ENCODE measurements at regions not wholly inside any gene's neighbourhood (a gene's known extent, or its start where the extent isn't known, plus 50 kb on each side); places are given as distances from the start of the nearest gene placed in this dataset.
"Not testable (repeated sequence)": the region's sequence is repeated elsewhere in the genome, so short reads cannot be mapped to it uniquely, and the experiment has no call there.

GRCh38 chr12:38016602-38017001 is 300.0 kb upstream of the ALG10B start:
- no peak for FAIRE-seq

GRCh38 chr12:38025916-38026315 is 290.7 kb upstream of the ALG10B start:
- no peak for FAIRE-seq

GRCh38 chr12:38053113-38053512 is 263.5 kb upstream of the ALG10B start:
- no peak for FAIRE-seq

GRCh38 chr12:38053655-38054464 is 262.7 kb upstream of the ALG10B start:
- FAIRE-seq: no peak

GRCh38 chr12:38056701-38057689 is 259.6 kb upstream of the ALG10B start:
- FAIRE-seq: no peak

- FAIRE-seq: no peak
Measured at GRCh38 chr12:38099686-38100085, 216.9 kb upstream of the ALG10B start.

- no peak for FAIRE-seq
Measured at GRCh38 chr12:38101753-38102152, 214.8 kb upstream of the ALG10B start.

- FAIRE-seq: no peak
Measured at GRCh38 chr12:38102197-38102596, 214.4 kb upstream of the ALG10B start.

GRCh38 chr12:38110026-38110699 is 206.4 kb upstream of the ALG10B start:
- no peak for FAIRE-seq

GRCh38 chr12:38113991-38114390 is 202.6 kb upstream of the ALG10B start:
- FAIRE-seq: no peak

GRCh38 chr12:38116968-38117367 is 199.6 kb upstream of the ALG10B start:
- no peak for FAIRE-seq

GRCh38 chr12:38118632-38119031 is 197.9 kb upstream of the ALG10B start:
- no peak for FAIRE-seq

GRCh38 chr12:38120438-38120837 is 196.1 kb upstream of the ALG10B start:
- no peak for FAIRE-seq

GRCh38 chr12:38123028-38123427 is 193.5 kb upstream of the ALG10B start:
- not testable (repeated sequence) for FAIRE-seq

- FAIRE-seq: no peak
Measured at GRCh38 chr12:38123566-38124246, 192.9 kb upstream of the ALG10B start.

- peak; percentile 99 for FAIRE-seq
Measured at GRCh38 chr12:38124247-38125012, 192.1 kb upstream of the ALG10B start.

GRCh38 chr12:38132139-38132538 is 184.4 kb upstream of the ALG10B start:
- no peak for FAIRE-seq

- no peak for FAIRE-seq
Measured at GRCh38 chr12:38137287-38137686, 179.3 kb upstream of the ALG10B start.

GRCh38 chr12:38137716-38138115 is 178.9 kb upstream of the ALG10B start:
- FAIRE-seq: no peak

GRCh38 chr12:38138225-38139221 is 178.1 kb upstream of the ALG10B start:
- peak; percentile 99 for FAIRE-seq
